ENCODE measurements at regions not wholly inside any gene's neighbourhood (a gene's known extent, or its start where the extent isn't known, plus 50 kb on each side); places are given as distances from the start of the nearest gene placed in this dataset.

DNA sequence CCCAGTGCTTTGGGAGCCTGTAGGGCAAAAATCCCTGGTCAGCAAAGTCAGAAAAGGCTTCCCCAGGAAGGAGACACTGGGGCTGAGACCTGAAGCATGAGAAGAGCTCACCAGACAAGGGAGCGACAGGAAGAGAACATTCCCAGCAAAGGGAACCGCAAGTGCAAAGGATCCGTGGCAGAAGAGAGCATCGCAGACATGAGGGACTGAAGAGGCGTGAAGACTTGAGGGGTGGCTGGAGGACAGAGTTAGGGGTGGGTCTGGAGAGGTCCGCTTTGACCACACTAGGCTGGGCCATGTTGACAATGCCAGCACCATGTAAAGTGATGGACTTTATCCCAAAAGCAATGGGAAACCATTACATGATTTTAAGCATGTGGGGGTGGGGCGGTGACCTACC lies 128.1 kb upstream of the IRX3 start:
- TF ChIP-seq, protein P1, sequence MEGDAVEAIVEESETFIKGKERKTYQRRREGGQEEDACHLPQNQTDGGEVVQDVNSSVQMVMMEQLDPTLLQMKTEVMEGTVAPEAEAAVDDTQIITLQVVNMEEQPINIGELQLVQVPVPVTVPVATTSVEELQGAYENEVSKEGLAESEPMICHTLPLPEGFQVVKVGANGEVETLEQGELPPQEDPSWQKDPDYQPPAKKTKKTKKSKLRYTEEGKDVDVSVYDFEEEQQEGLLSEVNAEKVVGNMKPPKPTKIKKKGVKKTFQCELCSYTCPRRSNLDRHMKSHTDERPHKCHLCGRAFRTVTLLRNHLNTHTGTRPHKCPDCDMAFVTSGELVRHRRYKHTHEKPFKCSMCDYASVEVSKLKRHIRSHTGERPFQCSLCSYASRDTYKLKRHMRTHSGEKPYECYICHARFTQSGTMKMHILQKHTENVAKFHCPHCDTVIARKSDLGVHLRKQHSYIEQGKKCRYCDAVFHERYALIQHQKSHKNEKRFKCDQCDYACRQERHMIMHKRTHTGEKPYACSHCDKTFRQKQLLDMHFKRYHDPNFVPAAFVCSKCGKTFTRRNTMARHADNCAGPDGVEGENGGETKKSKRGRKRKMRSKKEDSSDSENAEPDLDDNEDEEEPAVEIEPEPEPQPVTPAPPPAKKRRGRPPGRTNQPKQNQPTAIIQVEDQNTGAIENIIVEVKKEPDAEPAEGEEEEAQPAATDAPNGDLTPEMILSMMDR (IDR thresholded peaks at IDR 0.05; ENCODE audit: low read depth, low read length), result no peak
- Histone ChIP-seq H3K9me3 (ENCODE audit: severe bottlenecking) (no peaks in the 10 kb centered on the region), H3K27me3 (ENCODE audit: insufficient read depth, low read depth, severe bottlenecking) (no peaks in the 10 kb centered on the region), H3K36me3 (no peaks in the 10 kb centered on the region), H3K4me3 (ENCODE audit: low read depth, low read length) (no peak overlapping the region), H3K27ac (no peak overlapping the region)
- DNase-seq, result no peak

DNA sequence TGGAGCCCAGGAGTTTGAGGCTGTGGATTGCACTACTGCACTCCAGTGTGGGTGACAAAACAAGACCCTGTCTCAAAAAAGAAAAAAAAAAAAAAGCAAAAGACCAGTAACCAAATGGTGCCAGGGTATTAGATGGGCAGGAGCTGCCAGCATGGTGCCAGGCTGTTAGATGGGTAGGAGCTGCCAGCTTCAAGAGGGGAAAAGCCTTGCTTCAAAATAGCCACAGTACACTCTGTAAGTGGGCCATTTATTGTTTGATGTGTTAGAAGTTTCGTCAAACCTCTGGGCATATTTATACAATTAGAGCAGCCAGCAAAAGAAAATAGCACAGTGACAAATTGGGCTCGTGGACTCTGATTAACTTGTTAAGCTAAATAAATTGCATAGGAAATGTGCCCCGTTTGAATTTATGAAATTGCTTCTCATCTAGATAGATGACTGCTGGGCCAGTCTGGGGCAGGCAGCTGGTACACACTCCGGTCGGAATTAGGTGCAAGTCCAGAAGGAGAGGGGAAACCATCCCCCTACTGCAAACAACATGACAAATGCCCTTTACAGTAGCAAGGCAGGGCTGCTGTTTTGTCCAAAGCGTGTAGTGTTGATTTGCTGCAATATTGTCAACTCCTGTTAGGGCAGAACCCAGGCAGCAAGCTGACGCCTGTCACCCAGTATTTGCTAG lies 126.3 kb upstream of the IRX3 start:
- no peak overlapping the region for H3K27ac ChIP-seq
- no peak for DNase-seq
- no peaks in the 10 kb centered on the region for H3K9me3 ChIP-seq (ENCODE audit: severe bottlenecking)
- TF ChIP-seq, protein P1 (IDR thresholded peaks at IDR 0.05; ENCODE audit: low read depth, low read length), result no peak
- no peaks in the 10 kb centered on the region for H3K27me3 ChIP-seq (ENCODE audit: insufficient read depth, low read depth, severe bottlenecking)
- no peak overlapping the region for H3K4me3 ChIP-seq (ENCODE audit: low read depth, low read length)
- no peaks in the 10 kb centered on the region for H3K36me3 ChIP-seq

DNA sequence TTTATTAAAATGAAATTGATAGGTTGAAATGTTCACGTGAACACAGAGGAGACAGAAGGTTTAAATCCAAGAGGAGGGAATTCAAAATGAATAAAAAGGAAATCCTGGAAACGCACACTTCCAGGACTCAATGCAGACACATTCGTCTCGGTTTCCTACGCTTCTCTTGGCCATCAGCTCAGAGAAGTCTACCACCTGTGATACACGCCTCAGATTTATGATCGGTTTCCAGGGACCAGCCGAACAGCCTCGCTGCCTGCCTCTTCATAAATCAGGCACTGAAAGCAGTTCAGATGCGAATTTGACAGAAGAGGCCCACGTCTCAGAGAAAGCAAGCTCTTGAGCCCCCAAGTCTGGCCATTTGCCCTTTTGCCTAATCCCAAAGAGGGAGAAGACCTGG lies 125.5 kb upstream of the IRX3 start:
- Histone ChIP-seq H3K9me3 (ENCODE audit: severe bottlenecking) (no peaks in the 10 kb centered on the region), H3K36me3 (no peaks in the 10 kb centered on the region), H3K4me3 (ENCODE audit: low read depth, low read length) (no peak overlapping the region), H3K27me3 (ENCODE audit: insufficient read depth, low read depth, severe bottlenecking) (no peaks in the 10 kb centered on the region), H3K27ac (no peak overlapping the region)
- TF ChIP-seq, protein P1 (IDR thresholded peaks at IDR 0.05; ENCODE audit: low read depth, low read length), result no peak
- DNase-seq, result no peak

DNA sequence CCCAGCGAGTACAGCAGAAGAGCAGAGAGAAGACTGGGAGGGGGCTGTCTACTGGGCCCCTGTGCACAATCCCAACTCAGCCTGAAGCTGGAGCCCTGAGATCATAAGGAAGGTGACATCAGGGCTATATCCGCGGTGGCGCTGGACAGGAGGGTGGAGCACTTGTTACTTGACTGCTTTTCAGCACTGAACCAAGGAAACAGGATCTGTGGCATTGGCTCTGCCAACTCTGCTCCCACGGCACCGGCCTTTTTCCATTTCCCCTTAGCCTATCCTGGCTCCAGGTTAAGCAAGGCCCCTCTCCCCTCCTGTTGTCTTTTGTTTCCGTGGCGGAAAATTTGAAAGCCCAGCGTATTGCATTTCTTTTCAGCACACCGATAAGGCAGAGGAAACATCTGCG lies 125.0 kb upstream of the IRX3 start:
- Histone ChIP-seq H3K36me3 (no peaks in the 10 kb centered on the region), H3K27me3 (ENCODE audit: insufficient read depth, low read depth, severe bottlenecking) (no peaks in the 10 kb centered on the region), H3K4me3 (ENCODE audit: low read depth, low read length) (no peak overlapping the region), H3K9me3 (ENCODE audit: severe bottlenecking) (no peaks in the 10 kb centered on the region), H3K27ac (no peak overlapping the region)
- no peak for DNase-seq
- TF ChIP-seq, protein P1 (IDR thresholded peaks at IDR 0.05; ENCODE audit: low read depth, low read length), result no peak

DNA sequence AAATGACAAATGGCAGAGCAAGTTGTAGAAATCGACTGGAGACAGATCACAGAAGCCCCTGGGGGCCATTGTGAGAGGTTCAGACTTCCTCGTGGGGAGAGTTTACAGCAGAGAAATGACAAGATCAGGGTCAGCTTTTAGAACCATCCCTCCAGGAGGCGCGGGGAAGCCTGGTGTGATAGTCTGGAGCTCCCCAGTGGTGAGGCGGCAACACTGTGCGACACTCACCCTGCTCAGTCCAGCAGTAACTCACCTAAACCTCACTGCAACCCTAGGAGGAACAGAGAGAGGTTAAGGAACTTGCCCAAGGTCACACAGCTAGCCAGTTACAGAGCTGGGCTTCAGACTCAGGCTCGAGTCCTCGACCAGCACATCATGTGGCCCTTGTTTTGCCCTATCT lies 123.4 kb upstream of the IRX3 start:
- Histone ChIP-seq H3K27ac (no peak overlapping the region), H3K4me3 (ENCODE audit: low read depth, low read length) (no peak overlapping the region), H3K9me3 (ENCODE audit: severe bottlenecking) (no peaks in the 10 kb centered on the region), H3K36me3 (no peaks in the 10 kb centered on the region), H3K27me3 (ENCODE audit: insufficient read depth, low read depth, severe bottlenecking) (no peaks in the 10 kb centered on the region)
- TF ChIP-seq, protein P1 (IDR thresholded peaks at IDR 0.05; ENCODE audit: low read depth, low read length), result 0 out of 2 replicates have a peak, but pooled peaks have one; percentile 18
- DNase-seq, result no peak

DNA sequence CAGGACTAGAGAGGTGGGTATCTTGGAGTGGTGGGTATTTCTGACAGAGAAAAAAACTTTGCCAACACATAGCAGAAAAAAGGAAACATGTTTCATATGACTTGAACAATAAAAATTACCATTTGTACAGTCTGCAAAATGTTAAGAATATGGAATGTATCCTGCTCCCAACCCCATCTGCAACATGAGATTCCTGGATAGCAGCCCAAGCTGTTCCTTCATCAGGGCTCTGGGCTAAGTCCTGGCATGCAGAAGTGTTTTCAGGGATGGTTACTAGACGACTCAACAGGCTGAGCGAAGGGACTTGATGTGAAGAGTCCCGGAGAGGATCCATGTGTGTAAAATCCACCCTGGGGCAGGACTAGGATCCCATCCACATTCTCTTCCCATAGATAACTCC lies 121.0 kb upstream of the IRX3 start:
- DNase-seq, result no peak
- H3K4me3 ChIP-seq (ENCODE audit: low read depth, low read length), result no peak overlapping the region
- TF ChIP-seq, protein P1 (IDR thresholded peaks at IDR 0.05; ENCODE audit: low read depth, low read length), result no peak
- no peaks in the 10 kb centered on the region for H3K9me3 ChIP-seq (ENCODE audit: severe bottlenecking)
- no peaks in the 10 kb centered on the region for H3K36me3 ChIP-seq
- H3K27ac ChIP-seq, result no peak overlapping the region
- no peaks in the 10 kb centered on the region for H3K27me3 ChIP-seq (ENCODE audit: insufficient read depth, low read depth, severe bottlenecking)
